ENCODE measurements at regions not wholly inside any gene's neighbourhood (a gene's known extent, or its start where the extent isn't known, plus 50 kb on each side); places are given as distances from the start of the nearest gene placed in this dataset.

DNA sequence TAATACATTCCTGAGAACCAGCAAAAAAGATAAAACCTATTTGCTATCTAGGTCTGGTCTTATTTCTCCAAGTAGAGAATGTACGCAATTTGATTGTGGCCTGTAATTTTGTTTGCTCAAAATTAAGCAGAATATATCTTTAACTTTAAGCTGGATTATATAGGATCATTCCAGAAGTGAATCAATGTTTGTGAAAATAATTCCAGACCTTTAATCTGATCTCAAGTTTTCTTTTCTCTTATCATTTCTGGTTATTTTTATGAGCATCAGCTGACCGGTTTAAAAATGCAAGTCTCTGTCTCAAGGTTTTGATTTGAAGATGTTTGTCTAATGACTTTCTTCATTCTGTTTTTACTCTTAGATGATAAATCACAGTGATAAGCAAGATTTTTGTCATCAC, 997.9 kb upstream of the FLRT2 start:
- Histone ChIP-seq H4K20me1 (ENCODE audit: insufficient read depth, poor library complexity, severe bottlenecking) (no peaks in the 10 kb centered on the region), H3K9me2 (replicated peaks; ENCODE audit: insufficient read depth) (no peaks in the 10 kb centered on the region), H3K4me1 (ENCODE audit: insufficient read depth) (peaks cover 10% of the 10 kb centered on the region), H3K4me3 (no peak overlapping the region), H3K79me2 (no peaks in the 10 kb centered on the region), H2AFZ (no peak overlapping the region), H3K27ac (no peak overlapping the region), H3K27me3 (no peaks in the 10 kb centered on the region), H3K9me3 (ENCODE audit: low read depth) (no peaks in the 10 kb centered on the region), H3K4me2 (peak overlapping the region; percentile 34), H3K36me3 (replicated peaks; ENCODE audit: insufficient read depth, low read depth) (no peaks in the 10 kb centered on the region)
- no peak for DNase-seq (ENCODE audit: low spot score)
- 60% methylated on average over 2 of the region's 2 CpGs for WGBS (ENCODE audit: low lambda C conversion rate, missing lambda C conversion rate)
- TF ChIP-seq EZH2phosphoT487 (IDR thresholded peaks at IDR 0.05; ENCODE audit: low read depth, severe bottlenecking, unreplicated experiment) (no peak), EZH2 (IDR thresholded peaks at IDR 0.05; ENCODE audit: borderline replicate concordance) (no peak)
- TF ChIP-seq, protein P1, sequence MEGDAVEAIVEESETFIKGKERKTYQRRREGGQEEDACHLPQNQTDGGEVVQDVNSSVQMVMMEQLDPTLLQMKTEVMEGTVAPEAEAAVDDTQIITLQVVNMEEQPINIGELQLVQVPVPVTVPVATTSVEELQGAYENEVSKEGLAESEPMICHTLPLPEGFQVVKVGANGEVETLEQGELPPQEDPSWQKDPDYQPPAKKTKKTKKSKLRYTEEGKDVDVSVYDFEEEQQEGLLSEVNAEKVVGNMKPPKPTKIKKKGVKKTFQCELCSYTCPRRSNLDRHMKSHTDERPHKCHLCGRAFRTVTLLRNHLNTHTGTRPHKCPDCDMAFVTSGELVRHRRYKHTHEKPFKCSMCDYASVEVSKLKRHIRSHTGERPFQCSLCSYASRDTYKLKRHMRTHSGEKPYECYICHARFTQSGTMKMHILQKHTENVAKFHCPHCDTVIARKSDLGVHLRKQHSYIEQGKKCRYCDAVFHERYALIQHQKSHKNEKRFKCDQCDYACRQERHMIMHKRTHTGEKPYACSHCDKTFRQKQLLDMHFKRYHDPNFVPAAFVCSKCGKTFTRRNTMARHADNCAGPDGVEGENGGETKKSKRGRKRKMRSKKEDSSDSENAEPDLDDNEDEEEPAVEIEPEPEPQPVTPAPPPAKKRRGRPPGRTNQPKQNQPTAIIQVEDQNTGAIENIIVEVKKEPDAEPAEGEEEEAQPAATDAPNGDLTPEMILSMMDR (IDR thresholded peaks at IDR 0.05; ENCODE audit: poor library complexity): no peak

DNA sequence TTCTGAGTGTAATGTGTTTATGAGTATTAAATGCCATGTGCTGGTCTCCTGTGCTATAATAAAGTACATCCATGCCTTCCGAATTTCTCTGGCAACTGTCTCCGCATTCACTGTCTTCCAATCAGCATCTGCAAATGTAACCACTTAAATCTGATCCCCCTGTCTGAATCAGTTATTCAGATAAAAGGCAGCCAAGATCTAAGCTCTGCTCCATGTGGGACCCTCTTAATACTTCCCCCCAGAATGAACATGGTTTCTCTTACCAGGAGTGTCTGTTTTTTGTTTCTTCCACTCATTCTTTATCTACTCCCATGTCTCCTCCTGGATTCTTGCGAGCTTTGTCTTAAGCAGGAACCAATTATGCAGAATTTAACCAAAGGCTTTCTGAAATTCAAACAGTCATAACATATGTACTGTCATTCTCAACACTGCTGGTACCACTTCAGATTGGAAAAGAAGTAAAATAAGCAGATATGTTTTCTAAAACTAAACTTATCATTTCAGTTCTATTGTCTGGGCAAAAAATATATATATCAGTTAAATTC, 996.7 kb upstream of the FLRT2 start:
- peak overlapping the region; percentile 28 for H3K4me2 ChIP-seq
- H3K9me3 ChIP-seq (ENCODE audit: low read depth): no peaks in the 10 kb centered on the region
- no peaks in the 10 kb centered on the region for H3K9me2 ChIP-seq (replicated peaks; ENCODE audit: insufficient read depth)
- TF ChIP-seq EZH2phosphoT487 (IDR thresholded peaks at IDR 0.05; ENCODE audit: low read depth, severe bottlenecking, unreplicated experiment): no peak
- TF ChIP-seq, protein P1 (IDR thresholded peaks at IDR 0.05; ENCODE audit: poor library complexity): no peak
- TF ChIP-seq EZH2 (IDR thresholded peaks at IDR 0.05; ENCODE audit: borderline replicate concordance): no peak
- peaks cover 10% of the 10 kb centered on the region for H3K4me1 ChIP-seq (ENCODE audit: insufficient read depth)
- no peaks in the 10 kb centered on the region for H3K79me2 ChIP-seq
- no peak overlapping the region for H3K4me3 ChIP-seq
- H3K36me3 ChIP-seq (replicated peaks; ENCODE audit: insufficient read depth, low read depth): no peaks in the 10 kb centered on the region
- WGBS (ENCODE audit: low lambda C conversion rate, missing lambda C conversion rate): 50% methylated on average over 3 of the region's 3 CpGs
- DNase-seq (ENCODE audit: low spot score): no peak
- H2AFZ ChIP-seq: no peak overlapping the region
- H3K27ac ChIP-seq: no peak overlapping the region
- no peaks in the 10 kb centered on the region for H3K27me3 ChIP-seq
- no peaks in the 10 kb centered on the region for H4K20me1 ChIP-seq (ENCODE audit: insufficient read depth, poor library complexity, severe bottlenecking)

DNA sequence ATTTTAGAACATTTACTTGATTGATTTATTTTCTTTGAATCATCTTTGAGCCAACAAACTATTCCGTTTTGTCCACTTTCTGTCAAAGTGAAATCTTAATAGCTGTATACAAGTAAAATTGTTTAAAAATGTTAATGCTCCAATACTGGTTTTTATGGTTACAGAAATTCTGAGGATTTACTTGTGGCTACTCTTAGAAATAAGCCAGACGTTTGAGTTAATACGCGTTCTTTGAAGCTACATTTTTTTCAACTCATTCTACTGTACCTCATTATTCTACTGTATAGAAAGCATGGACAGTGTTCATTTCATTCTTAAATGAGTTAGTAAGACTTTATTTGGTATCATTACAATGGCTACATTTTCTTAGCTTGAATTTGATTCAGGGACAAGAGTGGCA, 996.2 kb upstream of the FLRT2 start:
- H3K9me3 ChIP-seq (ENCODE audit: low read depth): no peaks in the 10 kb centered on the region
- no peaks in the 10 kb centered on the region for H3K9me2 ChIP-seq (replicated peaks; ENCODE audit: insufficient read depth)
- H3K4me3 ChIP-seq: no peak overlapping the region
- H2AFZ ChIP-seq: no peak overlapping the region
- no peaks in the 10 kb centered on the region for H3K27me3 ChIP-seq
- no peaks in the 10 kb centered on the region for H3K79me2 ChIP-seq
- 48% methylated on average over 4 of the region's 4 CpGs for WGBS (ENCODE audit: low lambda C conversion rate, missing lambda C conversion rate)
- H3K4me1 ChIP-seq (ENCODE audit: insufficient read depth): peaks cover 10% of the 10 kb centered on the region
- no peak for TF ChIP-seq EZH2 (IDR thresholded peaks at IDR 0.05; ENCODE audit: borderline replicate concordance)
- TF ChIP-seq, protein P1 (IDR thresholded peaks at IDR 0.05; ENCODE audit: poor library complexity): no peak
- no peak for TF ChIP-seq EZH2phosphoT487 (IDR thresholded peaks at IDR 0.05; ENCODE audit: low read depth, severe bottlenecking, unreplicated experiment)
- DNase-seq (ENCODE audit: low spot score): no peak
- peak overlapping the region; percentile 28 for H3K4me2 ChIP-seq
- no peaks in the 10 kb centered on the region for H4K20me1 ChIP-seq (ENCODE audit: insufficient read depth, poor library complexity, severe bottlenecking)
- H3K27ac ChIP-seq: no peak overlapping the region
- H3K36me3 ChIP-seq (replicated peaks; ENCODE audit: insufficient read depth, low read depth): no peaks in the 10 kb centered on the region

DNA sequence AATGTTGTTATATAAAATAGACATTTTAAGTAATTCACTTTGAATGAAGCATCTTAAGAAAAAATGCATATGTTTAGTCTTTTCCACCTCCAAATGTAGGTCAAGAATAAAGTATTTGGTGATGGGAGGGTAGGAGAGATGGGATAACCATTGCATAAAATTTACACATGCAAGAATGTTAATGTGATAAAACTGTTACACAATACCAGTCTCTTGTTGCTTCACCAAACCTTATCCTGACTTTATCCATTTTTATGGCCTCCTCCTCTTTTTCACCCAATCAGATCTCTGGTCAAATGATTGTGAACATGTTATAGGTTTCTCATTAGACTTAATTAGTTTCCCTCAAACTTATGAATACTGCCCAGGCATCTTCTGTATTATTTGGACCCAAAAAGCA, 994.5 kb upstream of the FLRT2 start:
- Histone ChIP-seq H3K4me2 (no peak overlapping the region), H3K27ac (no peak overlapping the region), H3K4me3 (no peak overlapping the region), H3K9me3 (ENCODE audit: low read depth) (no peaks in the 10 kb centered on the region), H4K20me1 (ENCODE audit: insufficient read depth, poor library complexity, severe bottlenecking) (no peaks in the 10 kb centered on the region), H3K4me1 (ENCODE audit: insufficient read depth) (peaks cover 10% of the 10 kb centered on the region), H2AFZ (no peak overlapping the region), H3K27me3 (no peaks in the 10 kb centered on the region), H3K9me2 (replicated peaks; ENCODE audit: insufficient read depth) (no peaks in the 10 kb centered on the region), H3K79me2 (no peaks in the 10 kb centered on the region), H3K36me3 (replicated peaks; ENCODE audit: insufficient read depth, low read depth) (no peaks in the 10 kb centered on the region)
- DNase-seq (ENCODE audit: low spot score): no peak
- TF ChIP-seq EZH2phosphoT487 (IDR thresholded peaks at IDR 0.05; ENCODE audit: low read depth, severe bottlenecking, unreplicated experiment) (no peak), EZH2 (IDR thresholded peaks at IDR 0.05; ENCODE audit: borderline replicate concordance) (no peak)
- TF ChIP-seq, protein P1 (IDR thresholded peaks at IDR 0.05; ENCODE audit: poor library complexity): no peak
